ENCODE measurements at regions not wholly inside any gene's neighbourhood (a gene's known extent, or its start where the extent isn't known, plus 50 kb on each side); places are given as distances from the start of the nearest gene placed in this dataset.
A peak's percentile ranks its signal among the peaks of the same experiment; 100 is the strongest.

DNA sequence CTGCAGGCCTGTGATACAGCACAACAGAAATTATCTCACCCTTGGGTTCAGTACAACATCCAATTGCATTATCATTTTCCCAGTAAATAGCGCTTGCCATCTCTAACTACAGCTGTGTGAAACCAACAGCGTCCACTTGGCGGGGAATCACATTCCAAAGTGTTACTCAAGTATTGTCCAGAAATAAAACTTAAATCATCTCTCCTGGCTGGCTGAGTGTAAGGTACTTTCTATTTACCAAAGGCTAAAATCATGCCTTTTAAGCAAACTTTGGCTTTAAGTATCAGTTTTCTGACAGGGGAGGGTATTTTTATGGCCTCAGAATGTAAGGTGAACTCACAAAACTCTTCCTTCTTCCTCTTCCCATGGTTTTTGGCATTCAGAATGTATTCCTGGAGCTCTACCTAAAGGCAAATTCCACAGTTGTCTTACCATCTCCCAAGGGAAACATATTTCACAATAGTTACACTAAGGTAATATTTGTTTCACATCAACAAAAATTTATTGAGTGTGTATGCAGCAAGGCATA lies 205.6 kb upstream of the MPDZ start:
- TF ChIP-seq CTCF (IDR thresholded peaks at IDR 0.05) (peak in 1 of 4 experiments; percentile 34), POLR2A (IDR thresholded peaks at IDR 0.05) (no peak)

All from uterus (tissue), 2 donors.